GM12878 (cell line): ENCODE measurements at regions not wholly inside any gene's neighbourhood (a gene's known extent, or its start where the extent isn't known, plus 50 kb on each side); places are given as distances from the start of the nearest gene placed in this dataset.

ENCODE experiments used
- ASH2L ChIP-seq: fragments of 300-600, 200-600 bp; sonication (generic); IDR thresholded peaks from 2 replicates; pipeline ENCODE4 v1.6.1; 2017; ENCODE audit warnings: low read depth, mild to moderate bottlenecking, borderline replicate concordance
- ATF2 ChIP-seq: IDR thresholded peaks from 2 replicates; pipeline ENCODE4 v1.6.1; 2012; ENCODE audit warnings: low read length, inconsistent platforms
- CEBPB ChIP-seq, 2 experiments: fragments of 150-350 bp in 1 of 2; IDR thresholded peaks; 2 replicates each; pipeline ENCODE4 v1.6.1; 2012 to 2014; ENCODE audit warnings: low read depth in 2 of 2, low read length in 2 of 2, borderline replicate concordance in 1 of 2, inconsistent platforms in 1 of 2
- CTCF ChIP-seq, 3 experiments: IDR thresholded peaks in 2 of 3; conservative IDR thresholded peaks in 1 of 3; 2 replicates each; pipeline ENCODE4 v1.5.1; 2011; ENCODE audit warnings: low read depth in 3 of 3, low read length in 3 of 3, mild to moderate bottlenecking in 3 of 3, control low read depth in 2 of 3, moderate library complexity in 2 of 3, inconsistent platforms in 1 of 3, mixed read lengths in 1 of 3; ENCODE audit not compliant: control insufficient read depth in 2 of 3, insufficient read depth in 1 of 3; ENCODE audit errors: extremely low read depth in 1 of 3
- CUX1 ChIP-seq: IDR thresholded peaks from 2 replicates; pipeline ENCODE4 v1.6.1; 2012; ENCODE audit warnings: improper control_type of control experiment, low read depth, low read length; ENCODE audit not compliant: insufficient replicate concordance
- DPF2 ChIP-seq: fragments of 450-650 bp; IDR thresholded peaks from 2 replicates; pipeline ENCODE4 v1.6.1; 2017; ENCODE audit warnings: mild to moderate bottlenecking
- ESRRA ChIP-seq: IDR thresholded peaks from 2 replicates; pipeline ENCODE4 v1.6.1; 2012; ENCODE audit warnings: mild to moderate bottlenecking, low read length, improper control_type of control experiment
- MAX ChIP-seq: IDR thresholded peaks from 2 replicates; pipeline ENCODE4 v1.6.1; 2012; ENCODE audit warnings: low read depth, low read length, improper control_type of control experiment
- MEF2A ChIP-seq: IDR thresholded peaks from 2 replicates; pipeline ENCODE4 v1.6.1; 2011; ENCODE audit warnings: low read depth, mild to moderate bottlenecking, low read length, moderate library complexity; ENCODE audit not compliant: insufficient read depth
- NFIC ChIP-seq: IDR thresholded peaks from 2 replicates; pipeline ENCODE4 v1.6.1; 2012; ENCODE audit warnings: low read depth, mild to moderate bottlenecking, inconsistent platforms, low read length, moderate library complexity
- NR2C1 ChIP-seq: fragments of 450-650 bp; IDR thresholded peaks from 2 replicates; pipeline ENCODE4 v1.6.1; 2017; ENCODE audit warnings: antibody characterized with exemption, mild to moderate bottlenecking, moderate library complexity
- NR2C2 ChIP-seq: IDR thresholded peaks from 2 replicates; pipeline ENCODE4 v1.6.1; 2011; ENCODE audit warnings: borderline replicate concordance, low read depth; ENCODE audit not compliant: control insufficient read depth, insufficient read length
- NRF1 ChIP-seq: conservative IDR thresholded peaks from 2 replicates; pipeline ENCODE4 v1.6.1; 2011; ENCODE audit warnings: mild to moderate bottlenecking, low read depth, low read length, improper control_type of control experiment
- POLR2AphosphoS2 ChIP-seq: IDR thresholded peaks from 2 replicates; pipeline ENCODE4 v1.6.1; 2011; ENCODE audit warnings: low read depth, mild to moderate bottlenecking, low read length, improper control_type of control experiment, moderate library complexity
- PRDM15 ChIP-seq: fragments of 450-650 bp; formaldehyde crosslinking; IDR thresholded peaks from 2 replicates; pipeline ENCODE4 v1.4.0; 2020; ENCODE audit warnings: mild to moderate bottlenecking, moderate library complexity
- RFX5 ChIP-seq: IDR thresholded peaks from 2 replicates; pipeline ENCODE4 v1.6.1; 2011; ENCODE audit warnings: low read depth, low read length, improper control_type of control experiment
- SIN3A ChIP-seq: IDR thresholded peaks from 2 replicates; pipeline ENCODE4 v1.6.1; 2012; ENCODE audit warnings: low read depth, low read length, improper control_type of control experiment
- WRNIP1 ChIP-seq: IDR thresholded peaks from 2 replicates; pipeline ENCODE4 v1.6.1; 2011; ENCODE audit warnings: low read depth, low read length, improper control_type of control experiment, borderline replicate concordance
- ZNF217 ChIP-seq: fragments of 450-650 bp; IDR thresholded peaks from 2 replicates; pipeline ENCODE4 v1.6.1; 2017; ENCODE audit warnings: antibody characterized with exemption, mild to moderate bottlenecking

GRCh38 chr2:150167711-150168110 is 319.8 kb downstream of the RND3 start (continued):
- TF ChIP-seq CTCF (IDR thresholded peaks at IDR 0.05 in 2 of 3, conservative IDR thresholded peaks at IDR 0.05 in 1 of 3; ENCODE audit: control insufficient read depth in 2 of 3, extremely low read depth in 1 of 3, insufficient read depth in 1 of 3, low read depth in 3 of 3, low read length in 3 of 3) (no peak), CEBPB (IDR thresholded peaks at IDR 0.05; ENCODE audit: borderline replicate concordance in 1 of 2, low read depth in 2 of 2, low read length in 2 of 2) (no peak), WRNIP1 (no peak), CUX1 (no peak), MAX (no peak), NRF1 (no peak), ESRRA (no peak), NFIC (0 out of 2 replicates have a peak, but pooled peaks have one; percentile 29), SIN3A (no peak), MEF2A (no peak), DPF2 (peak; percentile 57; the same call in 1 of the 2 replicates), ASH2L (no peak), RFX5 (no peak), ZNF217 (no peak), NR2C2 (no peak), PRDM15 (CRISPR knock-in tag) (no peak), NR2C1 (no peak), POLR2AphosphoS2 (no peak), ATF2 (peak; percentile 66)
